ENCODE measurements at regions not wholly inside any gene's neighbourhood (a gene's known extent, or its start where the extent isn't known, plus 50 kb on each side); places are given as distances from the start of the nearest gene placed in this dataset.
"Not testable (repeated sequence)": the region's sequence is repeated elsewhere in the genome, so short reads cannot be mapped to it uniquely, and the experiment has no call there.

GRCh38 chr18:66280470-66280869 lies 323.4 kb downstream of the CDH19 start:
- no peak for DNase-seq

GRCh38 chr18:66271962-66272361 lies 331.9 kb downstream of the CDH19 start:
- no peak for DNase-seq

DNA sequence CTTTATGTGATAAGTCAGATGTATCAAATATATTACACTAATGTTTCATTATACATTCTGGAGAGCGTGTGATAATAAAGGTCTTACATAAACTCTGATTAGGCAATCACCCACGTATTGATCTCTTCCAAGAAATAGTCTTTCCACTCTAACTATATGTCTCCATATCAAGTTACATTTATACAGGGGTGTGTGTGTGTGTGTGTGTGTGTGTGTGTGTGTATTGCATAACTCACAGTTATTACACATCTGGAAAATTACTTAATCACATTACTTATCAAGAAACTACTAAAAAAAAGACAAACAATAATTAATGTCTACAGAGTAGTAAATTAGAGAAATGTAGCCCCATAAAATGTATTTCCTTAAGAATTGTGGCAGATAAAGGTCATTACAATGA lies 339.8 kb downstream of the CDH19 start:
- DNase-seq, result peak; percentile 11

GRCh38 chr18:66254121-66254520 lies 349.8 kb downstream of the CDH19 start:
- DNase-seq, result no peak

DNA sequence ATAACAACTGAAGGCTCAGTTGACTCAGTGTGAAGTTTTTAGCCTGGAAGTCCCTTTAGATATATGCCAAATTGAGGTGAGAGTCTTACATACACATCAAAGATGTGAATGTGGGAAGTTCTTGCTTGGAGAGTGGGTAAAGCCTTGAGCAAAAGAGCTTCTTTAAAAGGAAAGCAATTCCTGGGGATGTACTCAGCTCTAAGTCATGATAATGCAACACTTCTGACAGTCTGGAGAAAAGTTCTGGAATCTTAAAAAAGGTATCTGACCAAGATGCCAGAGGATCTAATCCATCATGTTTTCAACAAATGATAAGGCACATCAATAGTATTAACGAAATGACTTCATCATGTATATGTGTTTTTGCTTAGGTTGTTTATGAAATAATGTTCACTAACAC lies 351.2 kb downstream of the CDH19 start:
- DNase-seq, result no peak

DNA sequence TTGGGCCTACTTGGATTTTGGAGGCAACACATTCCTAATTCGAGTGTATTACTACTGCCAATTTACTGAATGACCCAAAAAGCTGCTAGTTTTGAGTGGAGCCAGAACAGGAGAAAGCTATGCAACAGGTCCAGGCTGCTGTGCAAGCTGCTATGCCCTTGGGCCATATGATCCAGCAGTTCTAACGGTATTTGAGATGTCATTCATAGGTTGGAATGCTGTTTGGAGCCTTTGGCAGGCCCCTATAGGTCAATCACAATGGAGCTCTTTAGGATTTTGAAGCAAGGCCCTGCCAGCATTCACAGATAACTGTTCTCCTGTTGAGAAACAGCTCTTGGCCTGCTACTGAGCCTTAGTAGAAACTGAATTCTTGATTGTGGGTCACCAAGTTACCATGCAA lies 368.7 kb downstream of the CDH19 start:
- DNase-seq, result no peak

DNA sequence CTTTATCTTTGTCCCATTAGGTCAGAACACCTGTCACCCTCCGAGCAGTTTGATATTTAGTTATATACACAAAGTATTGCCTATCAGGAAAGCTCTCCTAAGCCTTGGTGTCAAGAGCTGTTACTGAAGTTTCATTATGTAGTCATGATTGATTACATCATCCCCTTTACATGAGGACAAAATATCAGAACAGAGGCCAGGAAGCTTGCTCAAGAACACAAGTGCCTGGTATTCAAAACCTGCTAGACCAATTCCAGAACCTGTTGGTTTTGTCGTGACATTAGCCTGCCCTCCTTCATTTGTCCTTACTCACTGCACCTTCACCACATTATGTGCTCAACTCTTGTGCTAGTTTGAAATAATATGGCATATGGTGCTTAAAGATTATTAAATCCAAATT lies 377.1 kb downstream of the CDH19 start:
- no peak for DNase-seq

GRCh38 chr18:66223317-66223716 lies 380.6 kb downstream of the CDH19 start:
- not testable (repeated sequence) for DNase-seq

GRCh38 chr18:66222174-66222573 lies 381.7 kb downstream of the CDH19 start:
- no peak for DNase-seq

DNA sequence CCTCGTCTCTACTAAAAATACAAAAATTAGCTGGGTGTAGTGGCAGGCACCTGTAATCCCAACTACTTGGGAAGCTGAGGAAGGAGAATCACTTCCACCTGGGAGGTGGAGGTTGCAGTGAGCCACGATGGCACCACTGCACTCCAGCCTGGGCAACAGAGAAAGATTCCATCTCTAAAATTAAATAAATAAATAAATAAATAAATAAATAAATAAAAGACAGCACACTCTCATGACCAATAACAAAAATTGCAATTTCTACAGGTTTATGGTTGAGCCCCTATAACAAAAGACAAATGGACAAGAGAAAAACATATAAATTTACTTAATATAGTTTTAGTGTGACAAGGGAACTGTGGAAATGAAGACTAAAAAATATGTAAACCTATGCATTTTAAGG lies 384.1 kb downstream of the CDH19 start:
- DNase-seq, result no peak

DNA sequence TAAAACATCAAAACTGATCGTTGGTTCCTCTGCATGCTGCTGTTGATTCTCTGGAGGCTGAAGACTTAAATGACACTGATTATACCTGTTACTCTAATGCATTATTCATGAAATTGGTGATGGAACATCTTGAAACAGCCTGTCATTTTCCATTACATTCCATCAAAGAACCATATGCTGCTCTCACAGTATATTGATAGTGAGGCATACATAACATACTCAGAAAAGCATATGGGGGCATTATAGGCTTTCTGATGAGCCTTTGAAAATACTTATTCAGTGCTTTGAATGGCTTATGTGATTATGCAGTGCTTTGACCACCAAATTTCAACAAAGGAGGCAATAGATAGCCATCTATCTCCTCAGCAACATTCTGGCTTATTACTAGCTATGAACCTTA lies 392.1 kb downstream of the CDH19 start:
- no peak for DNase-seq

GRCh38 chr18:66210875-66211274 lies 393.0 kb downstream of the CDH19 start:
- no peak for DNase-seq

- no peak for DNase-seq
Observed at GRCh38 chr18:66209656-66210055, 394.2 kb downstream of the CDH19 start.

- no peak for DNase-seq
Observed at GRCh38 chr18:66196805-66197204, 407.1 kb downstream of the CDH19 start.

- no peak for DNase-seq
Observed at GRCh38 chr18:66193938-66194337, 410.0 kb downstream of the CDH19 start.

GRCh38 chr18:66193394-66193793 lies 410.5 kb downstream of the CDH19 start:
- DNase-seq, result no peak

- DNase-seq, result no peak
Observed at GRCh38 chr18:66168685-66169235, 417.9 kb downstream of the CDH7 start.

GRCh38 chr18:66167829-66168684 lies 417.2 kb downstream of the CDH7 start:
- DNase-seq, result no peak

DNA sequence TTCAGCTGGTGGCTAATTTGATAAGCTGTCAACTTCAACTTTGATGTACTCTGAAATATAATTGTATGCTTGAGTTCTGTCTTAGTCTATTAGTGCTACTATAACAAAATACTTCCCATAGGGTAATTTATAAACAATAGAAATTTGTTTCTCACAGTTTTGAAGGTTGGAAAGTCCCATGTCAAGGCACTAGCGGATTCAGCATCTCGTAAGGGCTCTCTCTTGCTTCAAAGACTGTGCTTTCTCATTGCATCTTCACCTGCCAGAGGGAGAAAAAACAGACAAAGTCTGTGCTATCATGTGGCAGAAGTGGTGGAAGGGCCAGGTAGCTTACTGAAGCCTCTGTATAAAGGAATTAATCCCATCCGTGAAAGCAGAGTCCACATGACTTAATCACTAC lies 409.2 kb downstream of the CDH7 start:
- DNase-seq, result no peak

DNA sequence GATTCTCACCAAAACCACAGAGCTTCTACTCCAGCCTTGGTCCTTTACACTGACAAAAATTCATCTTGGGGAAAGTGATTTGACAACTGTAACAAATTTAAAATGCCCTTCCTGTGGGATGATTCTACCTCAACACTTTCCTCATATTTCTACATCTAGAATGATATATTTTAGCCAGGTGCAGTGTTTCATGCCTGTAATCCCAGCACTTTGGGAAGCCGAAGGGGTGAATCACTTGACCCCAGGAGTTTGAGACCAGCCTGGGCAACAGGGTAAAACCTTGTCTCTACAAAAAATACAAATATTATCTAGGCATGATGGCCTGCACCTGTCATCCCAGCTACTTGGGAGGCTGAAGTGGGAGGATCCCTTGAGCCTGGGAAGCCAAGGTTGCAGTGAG lies 408.6 kb downstream of the CDH7 start:
- no peak for DNase-seq

DNA sequence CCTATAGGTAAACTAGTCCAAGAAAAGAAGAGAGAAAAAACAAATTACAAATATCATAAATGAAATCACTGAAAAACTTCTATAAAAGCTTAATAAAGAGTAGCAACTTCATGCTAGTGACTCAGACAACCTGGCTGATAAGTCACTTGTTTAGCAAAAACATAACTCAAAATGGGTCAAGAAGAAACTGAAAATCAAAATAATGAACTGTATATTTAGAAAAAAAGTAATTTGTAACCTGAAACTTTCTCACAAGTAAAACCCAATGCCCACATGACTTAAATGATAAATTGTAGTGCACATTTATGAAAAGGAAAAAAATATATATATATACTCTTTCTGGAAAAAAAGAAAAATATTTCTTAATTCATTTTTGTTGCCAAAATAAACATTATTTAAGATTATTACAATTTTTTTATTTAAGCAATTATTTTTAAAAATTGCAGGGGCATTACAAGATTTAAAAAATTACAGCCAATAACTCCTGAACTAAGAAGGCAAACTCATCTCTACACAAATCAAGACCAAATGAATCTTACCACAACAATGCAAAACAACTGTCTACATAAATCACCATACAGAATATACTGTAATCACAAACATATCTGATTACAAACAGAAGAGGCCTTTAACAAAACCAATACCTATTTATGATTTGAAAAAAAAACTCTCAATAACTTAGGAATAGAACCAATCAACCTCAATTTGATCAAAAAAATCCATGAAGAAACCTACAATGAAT lies 406.3 kb downstream of the CDH7 start:
- DNase-seq, result no peak

GRCh38 chr18:66150650-66151049 lies 399.8 kb downstream of the CDH7 start:
- DNase-seq, result no peak

- no peak for DNase-seq
Observed at GRCh38 chr18:66143029-66143428, 392.2 kb downstream of the CDH7 start.

Data from renal pelvis (tissue), 1 donor.